Osteocyte (in vitro differentiated cells): ENCODE measurements at regions not wholly inside any gene's neighbourhood (a gene's known extent, or its start where the extent isn't known, plus 50 kb on each side); places are given as distances from the start of the nearest gene placed in this dataset.

Experiments
- DNase-seq: peaks from one replicate; pipeline ENCODE4 v3.0.0; 2021; ENCODE audit warnings: mixed read lengths; ENCODE audit not compliant: unreplicated experiment; ENCODE audit errors: extremely low spot score
- H3K27ac Mint-ChIP-seq: one replicate; pipeline ENCODE4 v1.8.0; 2021; ENCODE audit warnings: mild to moderate bottlenecking, mixed read lengths; ENCODE audit not compliant: unreplicated experiment
- H3K27me3 Mint-ChIP-seq: one replicate; pipeline ENCODE4 v1.8.0; 2021; ENCODE audit warnings: mixed read lengths; ENCODE audit not compliant: unreplicated experiment
- H3K36me3 Mint-ChIP-seq: one replicate; pipeline ENCODE4 v1.8.0; 2021; ENCODE audit warnings: mixed read lengths; ENCODE audit not compliant: unreplicated experiment
- H3K4me1 Mint-ChIP-seq: one replicate; pipeline ENCODE4 v1.8.0; 2021; ENCODE audit warnings: mixed read lengths; ENCODE audit not compliant: unreplicated experiment
- H3K4me3 Mint-ChIP-seq: one replicate; pipeline ENCODE4 v1.8.0; 2021; ENCODE audit warnings: mild to moderate bottlenecking, moderate library complexity, mixed read lengths; ENCODE audit not compliant: unreplicated experiment
- H3K9me3 Mint-ChIP-seq: one replicate; pipeline ENCODE4 v1.8.0; 2021; ENCODE audit warnings: mixed read lengths; ENCODE audit not compliant: unreplicated experiment
- CTCF ChIP-seq: fragments of 200-600 bp; sonication (generic); IDR thresholded peaks from 2 replicates; pipeline ENCODE4 v1.5.0; 2021; ENCODE audit warnings: antibody characterized with exemption, mild to moderate bottlenecking, moderate library complexity

DNA sequence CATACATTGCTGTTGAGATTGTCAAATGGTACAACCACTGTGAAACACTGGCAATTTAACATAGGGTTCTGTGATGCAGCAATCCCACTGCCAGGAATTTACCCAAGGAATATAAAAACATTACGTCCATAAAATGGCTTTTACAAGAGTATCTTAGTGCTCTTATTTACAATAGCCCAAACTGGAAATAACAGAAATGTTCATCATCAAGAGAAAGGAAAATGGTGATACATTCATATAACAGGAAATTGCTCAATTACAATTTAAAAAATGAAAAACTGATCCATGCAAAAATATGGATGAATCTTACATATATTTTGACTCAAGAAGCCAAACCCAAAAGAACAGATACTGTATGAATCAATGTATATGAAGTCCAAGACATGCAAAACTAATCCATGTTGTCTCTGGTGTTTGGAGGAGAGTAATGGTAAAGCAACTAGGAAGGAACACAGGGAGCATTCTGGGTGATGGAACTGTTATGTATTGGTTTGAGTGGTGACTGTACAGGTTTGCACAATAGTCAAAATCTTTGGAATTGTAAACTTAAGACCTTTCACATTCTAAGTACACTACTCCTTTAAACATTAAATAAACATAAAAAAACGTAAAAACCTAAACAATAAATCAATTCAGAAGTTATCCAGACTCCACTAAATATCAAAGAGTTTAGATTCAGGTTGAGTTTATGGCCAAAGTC is 104.8 kb upstream of the WDR75 start:
- no peak for TF ChIP-seq CTCF
- peaks cover 12% of the 10 kb centered on the region for H3K4me1 Mint-ChIP-seq
- no peaks in the 10 kb centered on the region for H3K27me3 Mint-ChIP-seq
- DNase-seq, result no peak
- H3K27ac Mint-ChIP-seq, result no peak overlapping the region
- peaks cover 11% of the 10 kb centered on the region for H3K36me3 Mint-ChIP-seq
- H3K9me3 Mint-ChIP-seq, result peaks cover 28% of the 10 kb centered on the region
- no peak overlapping the region for H3K4me3 Mint-ChIP-seq

DNA sequence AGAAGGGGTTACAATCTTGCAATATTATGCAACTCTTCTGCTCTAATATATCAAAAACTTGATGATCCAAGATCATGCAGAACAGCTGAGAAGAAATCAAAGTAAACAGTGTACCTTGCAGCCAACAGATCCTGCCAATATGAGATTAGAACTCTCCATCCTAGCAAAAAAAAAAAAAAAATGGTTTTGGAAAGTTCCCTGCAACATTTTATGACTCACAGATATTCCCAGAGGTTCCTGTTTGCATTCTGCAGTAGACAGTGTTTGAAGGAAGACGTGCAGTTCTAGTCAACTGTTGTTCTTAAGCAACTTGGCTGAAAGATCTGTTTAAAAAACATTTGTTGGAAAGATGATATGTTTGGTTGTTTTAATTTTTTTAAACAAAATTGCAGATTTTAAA is 103.6 kb upstream of the WDR75 start:
- H3K4me3 Mint-ChIP-seq, result no peak overlapping the region
- peaks cover 12% of the 10 kb centered on the region for H3K4me1 Mint-ChIP-seq
- H3K27me3 Mint-ChIP-seq, result no peaks in the 10 kb centered on the region
- peaks cover 11% of the 10 kb centered on the region for H3K36me3 Mint-ChIP-seq
- peak overlapping the region; percentile 6 for H3K27ac Mint-ChIP-seq
- TF ChIP-seq CTCF, result no peak
- peaks cover 27% of the 10 kb centered on the region for H3K9me3 Mint-ChIP-seq
- DNase-seq, result no peak

GRCh38 chr2:189338115-189338514 is 103.2 kb upstream of the WDR75 start:
- no peak for TF ChIP-seq CTCF
- Mint-ChIP-seq H3K36me3 (peaks cover 14% of the 10 kb centered on the region), H3K27me3 (no peaks in the 10 kb centered on the region), H3K27ac (peak overlapping the region; percentile 52), H3K4me3 (no peak overlapping the region), H3K9me3 (peaks cover 25% of the 10 kb centered on the region), H3K4me1 (peaks cover 12% of the 10 kb centered on the region)
- no peak for DNase-seq

DNA sequence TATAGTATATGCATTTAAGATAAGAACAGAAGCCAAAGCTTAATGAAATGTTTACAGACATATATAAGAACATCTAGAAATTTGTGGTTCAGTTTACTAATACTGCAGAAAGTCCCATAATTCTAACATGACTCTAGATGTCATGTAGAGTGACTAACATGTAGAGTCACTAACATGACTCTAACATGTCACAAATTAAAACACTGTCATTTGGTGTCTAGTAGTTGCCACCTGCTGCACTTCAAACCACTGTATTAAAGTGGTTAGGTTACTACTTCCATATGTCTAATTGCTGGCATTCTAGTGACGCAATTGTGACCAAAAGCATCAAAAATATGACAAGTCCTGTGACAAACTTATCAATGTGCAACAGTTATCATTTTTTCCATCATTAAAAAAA is 100.2 kb upstream of the WDR75 start:
- peaks cover 12% of the 10 kb centered on the region for H3K4me1 Mint-ChIP-seq
- no peak for DNase-seq
- no peak for TF ChIP-seq CTCF
- H3K9me3 Mint-ChIP-seq, result peaks cover 21% of the 10 kb centered on the region
- H3K4me3 Mint-ChIP-seq, result no peak overlapping the region
- no peaks in the 10 kb centered on the region for H3K27me3 Mint-ChIP-seq
- H3K36me3 Mint-ChIP-seq, result peaks cover 18% of the 10 kb centered on the region
- no peak overlapping the region for H3K27ac Mint-ChIP-seq

DNA sequence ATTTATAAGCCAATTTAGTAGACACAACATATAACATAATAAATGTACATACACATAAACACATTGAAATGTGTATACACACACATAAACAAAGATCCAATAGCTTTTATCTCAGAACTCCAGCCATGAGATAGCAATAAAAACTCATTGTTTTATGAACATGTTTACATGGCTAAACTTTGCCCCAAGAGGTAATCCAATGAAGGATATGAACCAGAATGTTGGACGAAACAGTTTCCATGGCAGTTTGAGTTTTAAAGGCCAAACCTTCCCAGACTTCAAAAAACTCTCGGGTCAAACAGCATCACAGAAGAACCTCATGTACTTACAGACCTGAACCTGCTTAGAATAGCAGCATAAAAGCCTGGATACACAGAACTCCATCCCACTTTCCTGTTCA is 97.2 kb upstream of the WDR75 start:
- no peak for TF ChIP-seq CTCF
- Mint-ChIP-seq H3K27ac (no peak overlapping the region), H3K4me1 (peaks cover 19% of the 10 kb centered on the region), H3K4me3 (no peak overlapping the region), H3K27me3 (no peaks in the 10 kb centered on the region), H3K36me3 (peaks cover 21% of the 10 kb centered on the region), H3K9me3 (peaks cover 19% of the 10 kb centered on the region)
- no peak for DNase-seq
